SU-DHL-6 (cell line): ENCODE measurements at regions not wholly inside any gene's neighbourhood (a gene's known extent, or its start where the extent isn't known, plus 50 kb on each side); places are given as distances from the start of the nearest gene placed in this dataset.

Source experiments
- CTCF ChIP-seq: fragments of 200-600 bp; sonication (generic); IDR thresholded peaks from one replicate; pipeline ENCODE4 v1.5.1; 2017; ENCODE audit warnings: antibody characterized with exemption, mild to moderate bottlenecking, low read length, moderate library complexity; ENCODE audit not compliant: insufficient read depth, poor library complexity, severe bottlenecking
- EZH2phosphoT487 ChIP-seq: fragments of 200-600 bp; sonication (generic), shearing (Covaris generic); conservative IDR thresholded peaks from 2 replicates; pipeline ENCODE4 v1.6.1; 2018; ENCODE audit warnings: mild to moderate bottlenecking, antibody characterized with exemption, low read length, moderate library complexity, mixed read lengths

- TF ChIP-seq CTCF (no peak), EZH2phosphoT487 (no peak)
Observed at GRCh38 chr2:234373060-234373459, 123.8 kb downstream of the ARL4C start.
